NT2/D1 (cell line): ENCODE measurements at regions not wholly inside any gene's neighbourhood (a gene's known extent, or its start where the extent isn't known, plus 50 kb on each side); places are given as distances from the start of the nearest gene placed in this dataset.

Experiments
- YY1 ChIP-seq: IDR thresholded peaks from 2 replicates; pipeline ENCODE4 v1.6.1; 2011; ENCODE audit not compliant: insufficient read length, insufficient read depth
- ZNF274 ChIP-seq: IDR thresholded peaks from 2 replicates; pipeline ENCODE4 v1.6.1; 2011; ENCODE audit warnings: mild to moderate bottlenecking, low read depth, low read length

DNA sequence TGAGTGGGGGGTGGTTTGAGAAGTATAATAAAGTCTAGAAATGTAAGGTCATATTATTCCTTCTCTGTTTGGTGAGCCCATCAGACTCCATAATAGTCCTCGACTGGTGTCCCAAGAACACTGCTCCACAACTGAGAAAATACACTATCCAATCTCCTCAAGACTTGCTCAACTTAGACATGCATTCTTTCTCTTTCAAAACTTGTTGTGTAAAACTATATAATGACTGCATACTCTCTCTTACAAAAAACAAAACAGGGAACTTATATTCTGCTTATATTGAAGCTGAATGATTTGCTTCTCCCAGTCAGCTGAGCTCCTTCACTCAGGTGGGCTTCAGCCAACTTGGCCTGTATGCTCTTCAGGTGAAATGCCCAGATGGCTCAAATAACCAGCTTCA, 204.7 kb downstream of the ZNF365 start:
- TF ChIP-seq YY1 (no peak), ZNF274 (no peak)
